DOHH2 (cell line): ENCODE measurements at regions not wholly inside any gene's neighbourhood (a gene's known extent, or its start where the extent isn't known, plus 50 kb on each side); places are given as distances from the start of the nearest gene placed in this dataset.
A peak's percentile ranks its signal among the peaks of the same experiment; 100 is the strongest.

Experiments
- H3F3A ChIP-seq: fragments of 200-600 bp; sonication (generic), shearing (Covaris generic); 2 replicates; pipeline ENCODE4 v1.6.0; 2016; ENCODE audit warnings: antibody characterized with exemption, mild to moderate bottlenecking; ENCODE audit not compliant: control insufficient read depth, insufficient read depth
- H3K27ac ChIP-seq: fragments of 200-600 bp; sonication (generic); 2 replicates; pipeline ENCODE4 v1.5.1; 2014; ENCODE audit warnings: low read depth, mild to moderate bottlenecking, low read length, moderate library complexity
- H3K27me3 ChIP-seq: fragments of 200-600 bp; sonication (generic); 2 replicates; pipeline ENCODE4 v1.6.1; 2014; ENCODE audit warnings: mild to moderate bottlenecking, low read length, mixed read lengths; ENCODE audit not compliant: control insufficient read depth
- H3K36me3 ChIP-seq: fragments of 200-600 bp; sonication (generic); 2 replicates; pipeline ENCODE4 v1.6.1; 2014; ENCODE audit warnings: mild to moderate bottlenecking, low read length, moderate library complexity, mixed read lengths; ENCODE audit not compliant: control insufficient read depth
- H3K4me1 ChIP-seq: fragments of 200-600 bp; sonication (generic); 2 replicates; pipeline ENCODE4 v1.6.1; 2014; ENCODE audit warnings: mild to moderate bottlenecking, low read length, mixed read lengths; ENCODE audit not compliant: control insufficient read depth
- H3K4me2 ChIP-seq: fragments of 200-600 bp; sonication (generic); 2 replicates; pipeline ENCODE4 v1.6.0; 2014; ENCODE audit warnings: mild to moderate bottlenecking, low read length, moderate library complexity
- H3K4me3 ChIP-seq: fragments of 200-600 bp; sonication (generic); 2 replicates; pipeline ENCODE4 v1.5.1; 2014; ENCODE audit warnings: mild to moderate bottlenecking, low read length, mixed read lengths
- H3K79me2 ChIP-seq: fragments of 200-600 bp; sonication (generic); 2 replicates; pipeline ENCODE4 v1.6.1; 2014; ENCODE audit warnings: mild to moderate bottlenecking, low read length, mixed read lengths; ENCODE audit not compliant: control insufficient read depth
- H3K9me2 ChIP-seq: fragments of 200-600 bp; sonication (generic); replicated peaks from 2 replicates; pipeline ENCODE4 v1.6.1; 2014; ENCODE audit warnings: mild to moderate bottlenecking, low read length, mixed read lengths; ENCODE audit not compliant: control insufficient read depth
- H3K9me3 ChIP-seq: fragments of 200-600 bp; sonication (generic); 2 replicates; pipeline ENCODE4 v1.6.1; 2014; ENCODE audit warnings: antibody characterized with exemption, low read length, mixed read lengths; ENCODE audit not compliant: control insufficient read depth, insufficient read depth
- H4K20me1 ChIP-seq: fragments of 200-600 bp; sonication (generic); 2 replicates; pipeline ENCODE4 v1.6.0; 2014; ENCODE audit warnings: low read depth, mild to moderate bottlenecking, antibody characterized with exemption, low read length, moderate library complexity; ENCODE audit not compliant: control insufficient read depth, insufficient read depth
- CTCF ChIP-seq: fragments of 200-600 bp; sonication (generic); IDR thresholded peaks from one replicate; pipeline ENCODE4 v1.5.1; 2014; ENCODE audit warnings: antibody characterized with exemption, mild to moderate bottlenecking, low read depth, low read length; ENCODE audit not compliant: poor library complexity, severe bottlenecking
- EZH2phosphoT487 ChIP-seq: fragments of 200-600 bp; sonication (generic); IDR thresholded peaks from 2 replicates; pipeline ENCODE4 v1.6.1; 2017; ENCODE audit warnings: borderline replicate concordance, mild to moderate bottlenecking, antibody characterized with exemption, low read length, moderate library complexity, mixed read lengths

GRCh38 chr3:188955919-188956318, 215.9 kb upstream of the TPRG1 start:
- H3F3A ChIP-seq, result 0 out of 2 replicates have a peak, but pooled peaks cover 5% of the 10 kb centered on the region
- no peaks in the 10 kb centered on the region for H3K79me2 ChIP-seq
- H3K9me3 ChIP-seq, result no peaks in the 10 kb centered on the region
- TF ChIP-seq EZH2phosphoT487 (no peak), CTCF (no peak)
- H3K27ac ChIP-seq, result no peak overlapping the region
- no peak overlapping the region for H3K4me2 ChIP-seq
- H3K4me3 ChIP-seq, result no peak overlapping the region
- no peaks in the 10 kb centered on the region for H4K20me1 ChIP-seq
- no peaks in the 10 kb centered on the region for H3K27me3 ChIP-seq
- no peaks in the 10 kb centered on the region for H3K9me2 ChIP-seq
- peaks cover 46% of the 10 kb centered on the region for H3K4me1 ChIP-seq
- H3K36me3 ChIP-seq, result no peaks in the 10 kb centered on the region

- no peak overlapping the region for H3K27ac ChIP-seq
- H4K20me1 ChIP-seq, result no peaks in the 10 kb centered on the region
- no peaks in the 10 kb centered on the region for H3K36me3 ChIP-seq
- peaks cover 38% of the 10 kb centered on the region for H3K4me1 ChIP-seq
- H3F3A ChIP-seq, result 0 out of 2 replicates have a peak, but pooled peaks cover 5% of the 10 kb centered on the region
- no peaks in the 10 kb centered on the region for H3K79me2 ChIP-seq
- no peak overlapping the region for H3K4me3 ChIP-seq
- no peaks in the 10 kb centered on the region for H3K9me2 ChIP-seq
- H3K4me2 ChIP-seq, result no peak overlapping the region
- no peaks in the 10 kb centered on the region for H3K27me3 ChIP-seq
- no peaks in the 10 kb centered on the region for H3K9me3 ChIP-seq
- peak; percentile 88 for TF ChIP-seq CTCF
- no peak for TF ChIP-seq EZH2phosphoT487
Measured at GRCh38 chr3:188956839-188957489, 214.8 kb upstream of the TPRG1 start.

GRCh38 chr3:188959013-188959412, 212.8 kb upstream of the TPRG1 start:
- Histone ChIP-seq H3F3A (0 out of 2 replicates have a peak, but pooled peaks cover 5% of the 10 kb centered on the region), H3K9me2 (no peaks in the 10 kb centered on the region), H3K4me1 (peaks cover 27% of the 10 kb centered on the region), H3K79me2 (no peaks in the 10 kb centered on the region), H3K27ac (no peak overlapping the region), H3K36me3 (no peaks in the 10 kb centered on the region), H4K20me1 (no peaks in the 10 kb centered on the region), H3K4me3 (no peak overlapping the region), H3K4me2 (no peak overlapping the region), H3K27me3 (no peaks in the 10 kb centered on the region), H3K9me3 (no peaks in the 10 kb centered on the region)
- TF ChIP-seq EZH2phosphoT487 (no peak), CTCF (no peak)
